Duodenal mucosa (tissue), 2 donors: ENCODE measurements at regions not wholly inside any gene's neighbourhood (a gene's known extent, or its start where the extent isn't known, plus 50 kb on each side); places are given as distances from the start of the nearest gene placed in this dataset.

Source experiments
- H3K27ac ChIP-seq: one replicate; pipeline ENCODE4 v1.7.0; 2013; ENCODE audit warnings: low read depth, low read length
- H3K27me3 ChIP-seq, 2 donors: one replicate each; pipeline ENCODE4 v1.7.0; 2013; ENCODE audit warnings: low read length in 2 of 2, control low read depth in 1 of 2; ENCODE audit not compliant: insufficient read depth in 2 of 2, control insufficient read depth in 1 of 2
- H3K36me3 ChIP-seq, 2 donors: one replicate each; pipeline ENCODE4 v1.7.0; 2013; ENCODE audit warnings: low read length in 2 of 2, control low read depth in 1 of 2; ENCODE audit not compliant: insufficient read depth in 2 of 2, control insufficient read depth in 1 of 2
- H3K4me1 ChIP-seq, 2 donors: one replicate each; pipeline ENCODE4 v1.7.0; 2013; ENCODE audit warnings: low read length in 2 of 2, control low read depth in 1 of 2; ENCODE audit not compliant: insufficient read depth in 2 of 2, control insufficient read depth in 1 of 2
- H3K4me3 ChIP-seq, 2 donors: one replicate each; pipeline ENCODE4 v1.7.0; 2013; ENCODE audit warnings: low read length in 2 of 2, low read depth in 1 of 2
- H3K9ac ChIP-seq, 2 donors: one replicate each; pipeline ENCODE4 v1.7.0; 2013; ENCODE audit warnings: low read length in 2 of 2, low read depth in 1 of 2
- H3K9me3 ChIP-seq, 2 donors: one replicate each; pipeline ENCODE4 v1.7.0; 2013; ENCODE audit warnings: low read length in 2 of 2, control low read depth in 1 of 2; ENCODE audit not compliant: control insufficient read depth in 1 of 2

- H3K4me1 ChIP-seq = peaks cover 0 to 24% of the 10 kb centered on the region in 2 donors
- H3K36me3 ChIP-seq = no peaks in the 10 kb centered on the region
- H3K27me3 ChIP-seq = peaks cover 0 to 4% of the 10 kb centered on the region in 2 donors
- no peaks in the 10 kb centered on the region for H3K9me3 ChIP-seq
- no peak overlapping the region for H3K27ac ChIP-seq
- no peak overlapping the region for H3K9ac ChIP-seq
- no peak overlapping the region for H3K4me3 ChIP-seq
Observed at GRCh38 chr14:51328772-51329353, 88.8 kb downstream of the TMX1 start.

GRCh38 chr14:51331486-51332367 lies 91.7 kb downstream of the TMX1 start:
- Histone ChIP-seq H3K4me3 (no peak overlapping the region), H3K9ac (no peak overlapping the region), H3K4me1 (peaks cover 0 to 27% of the 10 kb centered on the region in 2 donors), H3K36me3 (no peaks in the 10 kb centered on the region), H3K27ac (no peak overlapping the region), H3K27me3 (peaks cover 0 to 4% of the 10 kb centered on the region in 2 donors), H3K9me3 (no peaks in the 10 kb centered on the region)

GRCh38 chr14:51333299-51333698 lies 93.3 kb downstream of the TMX1 start:
- no peaks in the 10 kb centered on the region for H3K36me3 ChIP-seq
- no peak overlapping the region for H3K4me3 ChIP-seq
- H3K27me3 ChIP-seq = no peaks in the 10 kb centered on the region
- no peaks in the 10 kb centered on the region for H3K9me3 ChIP-seq
- H3K4me1 ChIP-seq = peaks cover 0 to 19% of the 10 kb centered on the region in 2 donors
- no peak overlapping the region for H3K9ac ChIP-seq
- no peak overlapping the region for H3K27ac ChIP-seq

GRCh38 chr14:51333901-51334521 lies 94.0 kb downstream of the TMX1 start:
- Histone ChIP-seq H3K9ac (no peak overlapping the region), H3K4me3 (no peak overlapping the region), H3K4me1 (peaks cover 0 to 15% of the 10 kb centered on the region in 2 donors), H3K27ac (no peak overlapping the region), H3K36me3 (no peaks in the 10 kb centered on the region), H3K27me3 (no peaks in the 10 kb centered on the region), H3K9me3 (no peaks in the 10 kb centered on the region)

- no peak overlapping the region for H3K9ac ChIP-seq
- no peaks in the 10 kb centered on the region for H3K27me3 ChIP-seq
- no peak overlapping the region for H3K4me3 ChIP-seq
- no peak overlapping the region for H3K27ac ChIP-seq
- H3K4me1 ChIP-seq = peaks cover 0 to 15% of the 10 kb centered on the region in 2 donors
- no peaks in the 10 kb centered on the region for H3K36me3 ChIP-seq
- no peaks in the 10 kb centered on the region for H3K9me3 ChIP-seq
Observed at GRCh38 chr14:51334566-51334965, 94.5 kb downstream of the TMX1 start.

- Histone ChIP-seq H3K4me3 (no peak overlapping the region), H3K27me3 (no peaks in the 10 kb centered on the region), H3K27ac (no peak overlapping the region), H3K9ac (no peak overlapping the region), H3K4me1 (peaks cover 0 to 15% of the 10 kb centered on the region in 2 donors), H3K36me3 (no peaks in the 10 kb centered on the region), H3K9me3 (no peaks in the 10 kb centered on the region)
Observed at GRCh38 chr14:51335531-51335930, 95.5 kb downstream of the TMX1 start.

GRCh38 chr14:51335961-51336723 lies 96.1 kb downstream of the TMX1 start:
- no peaks in the 10 kb centered on the region for H3K36me3 ChIP-seq
- H3K27me3 ChIP-seq = no peaks in the 10 kb centered on the region
- no peak overlapping the region for H3K4me3 ChIP-seq
- H3K9me3 ChIP-seq = no peaks in the 10 kb centered on the region
- H3K4me1 ChIP-seq = peaks cover 0 to 11% of the 10 kb centered on the region in 2 donors
- no peak overlapping the region for H3K27ac ChIP-seq
- H3K9ac ChIP-seq = no peak overlapping the region

- Histone ChIP-seq H3K27me3 (no peaks in the 10 kb centered on the region), H3K4me3 (no peak overlapping the region), H3K9ac (no peak overlapping the region), H3K27ac (no peak overlapping the region), H3K36me3 (no peaks in the 10 kb centered on the region), H3K4me1 (peaks cover 0 to 5% of the 10 kb centered on the region in 2 donors), H3K9me3 (no peaks in the 10 kb centered on the region)
Observed at GRCh38 chr14:51336734-51337133, 96.7 kb downstream of the TMX1 start.

- Histone ChIP-seq H3K4me1 (peaks cover 0 to 3% of the 10 kb centered on the region in 2 donors), H3K9me3 (no peaks in the 10 kb centered on the region), H3K27ac (no peak overlapping the region), H3K27me3 (no peaks in the 10 kb centered on the region), H3K9ac (no peak overlapping the region), H3K36me3 (no peaks in the 10 kb centered on the region), H3K4me3 (no peak overlapping the region)
Observed at GRCh38 chr14:51337520-51337919, 97.5 kb downstream of the TMX1 start.
